GM23248 (cell line): ENCODE measurements at regions not wholly inside any gene's neighbourhood (a gene's known extent, or its start where the extent isn't known, plus 50 kb on each side); places are given as distances from the start of the nearest gene placed in this dataset.

Experiments used
- DNase-seq: peaks from one replicate; pipeline ENCODE4 v3.0.0-alpha.2; 2015
- H2AFZ ChIP-seq: fragments of 200-600 bp; sonication (generic); 2 replicates; pipeline ENCODE4 v1.6.1; 2016; ENCODE audit warnings: antibody characterized with exemption
- H3F3A ChIP-seq: fragments of 200-600 bp; sonication (generic); 2 replicates; pipeline ENCODE4 v1.6.1; 2016; ENCODE audit warnings: mild to moderate bottlenecking, antibody characterized with exemption, mixed run types; ENCODE audit not compliant: insufficient read depth
- H3K27ac ChIP-seq: fragments of 200-600 bp; sonication (generic); 2 replicates; pipeline ENCODE4 v1.5.1; 2016; ENCODE audit warnings: mild to moderate bottlenecking
- H3K27me3 ChIP-seq: fragments of 200-600 bp; sonication (generic); replicated peaks from 2 replicates; pipeline ENCODE4 v1.6.1; 2016; ENCODE audit warnings: mild to moderate bottlenecking; ENCODE audit not compliant: insufficient read depth
- H3K36me3 ChIP-seq: fragments of 200-600 bp; sonication (generic); 2 replicates; pipeline ENCODE4 v1.6.1; 2016; ENCODE audit warnings: low read depth, mild to moderate bottlenecking
- H3K4me1 ChIP-seq: fragments of 200-600 bp; sonication (generic); 2 replicates; pipeline ENCODE4 v1.6.1; 2016; ENCODE audit warnings: mild to moderate bottlenecking; ENCODE audit not compliant: insufficient read depth
- H3K4me2 ChIP-seq: fragments of 200-600 bp; sonication (generic); one replicate; pipeline ENCODE4 v1.6.1; 2016; ENCODE audit warnings: mild to moderate bottlenecking; ENCODE audit not compliant: unreplicated experiment
- H3K4me3 ChIP-seq: fragments of 200-600 bp; sonication (generic); 2 replicates; pipeline ENCODE4 v1.5.1; 2016; ENCODE audit warnings: mild to moderate bottlenecking
- H3K79me2 ChIP-seq: fragments of 200-600 bp; sonication (generic); 2 replicates; pipeline ENCODE4 v1.6.1; 2016; ENCODE audit warnings: mild to moderate bottlenecking; ENCODE audit not compliant: insufficient read depth
- H3K9ac ChIP-seq: fragments of 200-600 bp; sonication (generic); 2 replicates; pipeline ENCODE4 v1.6.1; 2016; ENCODE audit warnings: mild to moderate bottlenecking
- H3K9me2 ChIP-seq: fragments of 200-600 bp; sonication (generic); 2 replicates; pipeline ENCODE4 v1.6.1; 2016; ENCODE audit warnings: mixed run types, mild to moderate bottlenecking, moderate library complexity; ENCODE audit not compliant: insufficient read depth
- H3K9me3 ChIP-seq: fragments of 200-600 bp; sonication (generic); one replicate; pipeline ENCODE4 v1.6.1; 2017; ENCODE audit warnings: low read depth
- H4K20me1 ChIP-seq: fragments of 200-600 bp; sonication (generic); 2 replicates; pipeline ENCODE4 v1.6.0; 2016; ENCODE audit not compliant: insufficient read depth
- EZH2 ChIP-seq: fragments of 200-600 bp; sonication (generic); IDR thresholded peaks from 2 replicates; pipeline ENCODE4 v1.6.1; 2018; ENCODE audit warnings: antibody characterized with exemption, mild to moderate bottlenecking; ENCODE audit not compliant: insufficient read depth, poor library complexity, severe bottlenecking
- EZH2phosphoT487 ChIP-seq: fragments of 200-600 bp; sonication (generic); IDR thresholded peaks from 2 replicates; pipeline ENCODE4 v1.6.1; 2018; ENCODE audit warnings: antibody characterized with exemption, moderate library complexity, mild to moderate bottlenecking, low read depth; ENCODE audit not compliant: insufficient read depth
- WGBS, 2 experiments: methylation state at CpG; one replicate each; pipeline ENCODE4 v1.1.6; 2015 to 2017; ENCODE audit warnings: low lambda C conversion rate in 2 of 2, low coverage in 1 of 2; ENCODE audit errors: missing lambda C conversion rate in 2 of 2; 5-methylcytosine and 5-hydroxymethylcytosine counted together
- in situ Hi-C: fragments of 300-500 bp; cut with MboI; formaldehyde crosslinking; loops from 2 replicates; pipeline ENCODE4 v1.15.0; 2020

GRCh38 chr2:136443661-136444060, 321.7 kb upstream of the THSD7B start:
- in situ Hi-C loops: no loop called here
- no peaks in the 10 kb centered on the region for H4K20me1 ChIP-seq
- DNase-seq: no peak
- H3K4me1 ChIP-seq: no peaks in the 10 kb centered on the region
- H3K27me3 ChIP-seq: no peaks in the 10 kb centered on the region
- H3K9ac ChIP-seq: no peak overlapping the region
- no peak overlapping the region for H3K4me3 ChIP-seq
- H3F3A ChIP-seq: no peaks in the 10 kb centered on the region
- no peak overlapping the region for H2AFZ ChIP-seq
- H3K36me3 ChIP-seq: no peaks in the 10 kb centered on the region
- TF ChIP-seq EZH2phosphoT487 (no peak), EZH2 (no peak)
- H3K4me2 ChIP-seq: no peak overlapping the region
- no peaks in the 10 kb centered on the region for H3K79me2 ChIP-seq
- no peaks in the 10 kb centered on the region for H3K9me3 ChIP-seq
- no peak overlapping the region for H3K27ac ChIP-seq
- H3K9me2 ChIP-seq: no peaks in the 10 kb centered on the region
- WGBS, 2 experiments: 30 to 37% methylated on average over 2 of the region's 2 CpGs

DNA sequence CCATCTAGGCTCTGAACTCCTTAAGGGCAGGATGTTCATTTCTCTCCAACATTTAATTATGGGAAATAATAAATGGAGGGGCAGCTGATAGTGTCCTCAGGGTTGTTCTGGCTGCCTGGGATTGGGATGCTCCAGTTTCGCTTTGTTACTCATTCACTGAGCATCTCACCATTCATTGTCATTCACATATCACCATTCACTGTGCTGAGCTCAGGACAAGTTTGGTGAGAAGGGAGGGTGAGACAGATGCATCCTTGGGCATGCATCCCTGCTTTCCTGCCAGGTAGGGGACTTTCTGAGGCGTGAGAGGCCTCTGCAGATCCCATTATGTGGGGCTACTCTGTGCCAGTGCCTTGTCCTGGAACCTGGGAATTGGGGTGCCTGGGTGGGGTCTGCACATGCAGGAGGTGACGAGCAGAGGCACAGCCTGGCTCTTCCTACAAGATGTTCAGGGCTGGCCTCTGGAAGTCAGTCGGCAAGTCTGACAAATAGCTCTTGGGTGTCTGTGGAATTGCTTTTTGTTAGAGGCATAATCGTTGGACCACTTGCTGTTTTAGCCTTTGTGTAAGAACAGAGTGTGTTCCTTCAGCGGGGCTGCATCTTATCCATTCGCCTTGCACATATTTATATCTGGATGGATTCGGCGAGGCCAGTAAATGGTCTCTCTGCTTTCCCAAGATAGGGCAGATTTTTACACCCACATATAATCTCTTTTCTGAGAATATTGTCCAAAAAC, 323.2 kb upstream of the THSD7B start:
- no peak for DNase-seq
- Histone ChIP-seq H4K20me1 (no peaks in the 10 kb centered on the region), H2AFZ (no peak overlapping the region), H3K9ac (no peak overlapping the region), H3K4me1 (no peaks in the 10 kb centered on the region), H3K9me2 (no peaks in the 10 kb centered on the region), H3K36me3 (no peaks in the 10 kb centered on the region), H3K27ac (no peak overlapping the region), H3K9me3 (no peaks in the 10 kb centered on the region), H3K4me2 (no peak overlapping the region), H3K27me3 (no peaks in the 10 kb centered on the region), H3K79me2 (no peaks in the 10 kb centered on the region), H3F3A (no peaks in the 10 kb centered on the region), H3K4me3 (no peak overlapping the region)
- 22 to 26% methylated on average over 9 of the region's 9 CpGs for WGBS, 2 experiments
- in situ Hi-C loops: no loop called here
- TF ChIP-seq EZH2: no peak
- no peak for TF ChIP-seq EZH2phosphoT487

DNA sequence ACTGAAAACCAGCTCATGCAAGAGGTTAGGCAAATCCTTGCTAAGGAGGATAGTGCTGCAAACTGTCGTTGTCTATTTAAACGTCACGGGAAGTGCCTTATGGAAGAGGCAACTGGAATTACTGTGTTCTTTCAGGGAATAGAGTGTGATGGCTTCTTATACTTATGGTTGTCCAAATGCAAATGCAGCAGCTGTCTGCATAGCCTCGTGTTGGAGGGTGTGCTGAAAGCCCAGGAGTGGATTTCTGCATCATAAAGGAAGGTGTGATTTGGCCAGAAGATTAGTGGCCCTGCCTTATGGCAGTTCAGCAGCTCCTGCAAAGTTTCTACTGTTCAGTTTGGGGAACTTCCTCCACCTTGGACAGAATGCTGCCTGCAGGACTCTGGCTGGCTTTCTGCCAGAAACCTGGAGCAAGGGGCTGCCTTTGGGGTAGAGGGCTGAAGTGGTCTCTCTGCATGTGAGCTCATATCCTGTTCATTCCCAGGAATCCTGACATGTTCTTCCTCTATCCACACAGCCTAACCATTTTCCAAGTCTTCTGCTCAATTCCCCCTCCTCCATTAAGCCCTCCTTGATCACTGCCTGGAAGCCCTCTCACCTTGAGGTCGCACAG, 321.2 kb upstream of the CXCR4 start:
- TF ChIP-seq EZH2phosphoT487 (no peak), EZH2 (no peak)
- in situ Hi-C loops: no loop called here
- H3K9ac ChIP-seq: no peak overlapping the region
- H3K79me2 ChIP-seq: no peaks in the 10 kb centered on the region
- no peaks in the 10 kb centered on the region for H3F3A ChIP-seq
- no peak overlapping the region for H3K27ac ChIP-seq
- no peaks in the 10 kb centered on the region for H3K36me3 ChIP-seq
- H3K27me3 ChIP-seq: no peaks in the 10 kb centered on the region
- H3K4me1 ChIP-seq: no peaks in the 10 kb centered on the region
- H4K20me1 ChIP-seq: no peaks in the 10 kb centered on the region
- H2AFZ ChIP-seq: no peak overlapping the region
- H3K4me3 ChIP-seq: no peak overlapping the region
- H3K9me2 ChIP-seq: no peaks in the 10 kb centered on the region
- H3K9me3 ChIP-seq: no peaks in the 10 kb centered on the region
- WGBS, 2 experiments: 21 to 22% methylated on average over 5 of the region's 5 CpGs
- no peak overlapping the region for H3K4me2 ChIP-seq
- DNase-seq: no peak

GRCh38 chr2:136437461-136437860, 319.5 kb upstream of the CXCR4 start:
- H3K4me3 ChIP-seq: no peak overlapping the region
- no peaks in the 10 kb centered on the region for H3K9me3 ChIP-seq
- H4K20me1 ChIP-seq: no peaks in the 10 kb centered on the region
- H3K27me3 ChIP-seq: no peaks in the 10 kb centered on the region
- no peaks in the 10 kb centered on the region for H3K36me3 ChIP-seq
- H3K27ac ChIP-seq: no peak overlapping the region
- H3K4me2 ChIP-seq: no peak overlapping the region
- H3F3A ChIP-seq: no peaks in the 10 kb centered on the region
- H3K9me2 ChIP-seq: no peaks in the 10 kb centered on the region
- H3K9ac ChIP-seq: no peak overlapping the region
- WGBS, 2 experiments: 40 to 44% methylated on average over 5 of the region's 5 CpGs
- in situ Hi-C loops: no loop called here
- DNase-seq: no peak
- no peak overlapping the region for H2AFZ ChIP-seq
- no peaks in the 10 kb centered on the region for H3K4me1 ChIP-seq
- no peak for TF ChIP-seq EZH2
- TF ChIP-seq EZH2phosphoT487: no peak
- no peaks in the 10 kb centered on the region for H3K79me2 ChIP-seq
